HCT116 (cell line): ENCODE measurements at regions not wholly inside any gene's neighbourhood (a gene's known extent, or its start where the extent isn't known, plus 50 kb on each side); places are given as distances from the start of the nearest gene placed in this dataset.

Experiments used
- CBX3 ChIP-seq: IDR thresholded peaks from 2 replicates; pipeline ENCODE4 v1.6.1; 2012; ENCODE audit warnings: low read depth
- CEBPB ChIP-seq: IDR thresholded peaks from 2 replicates; pipeline ENCODE4 v1.6.1; 2012; ENCODE audit warnings: low read depth
- POLR2A ChIP-seq: IDR thresholded peaks from 2 replicates; pipeline ENCODE4 v1.7.0; 2011; ENCODE audit warnings: borderline replicate concordance; ENCODE audit not compliant: insufficient read depth, insufficient read length; ENCODE audit errors: extremely low read depth
- POLR2AphosphoS5 ChIP-seq: IDR thresholded peaks from 2 replicates; pipeline ENCODE4 v1.6.1; 2011; ENCODE audit warnings: mild to moderate bottlenecking, low read depth, low read length, moderate library complexity
- RAD21 ChIP-seq: IDR thresholded peaks from 2 replicates; pipeline ENCODE4 v1.6.1; 2012; ENCODE audit warnings: low read depth, mild to moderate bottlenecking
- SIN3A ChIP-seq: IDR thresholded peaks from 2 replicates; pipeline ENCODE4 v1.6.1; 2012; ENCODE audit warnings: low read depth
- SP1 ChIP-seq: IDR thresholded peaks from 2 replicates; pipeline ENCODE4 v1.6.1; 2012; ENCODE audit warnings: low read depth
- SRF ChIP-seq: IDR thresholded peaks from 2 replicates; pipeline ENCODE4 v1.6.1; 2012; ENCODE audit warnings: low read depth
- YY1 ChIP-seq: IDR thresholded peaks from 2 replicates; pipeline ENCODE4 v1.6.1; 2011; ENCODE audit warnings: low read length, low read depth, moderate library complexity, mild to moderate bottlenecking; ENCODE audit not compliant: insufficient replicate concordance; ENCODE audit errors: extremely low read depth
- ZFX ChIP-seq: fragments of 450-650 bp; IDR thresholded peaks from 2 replicates; pipeline ENCODE4 v1.6.1; 2017
- TF ChIP-seq, protein P1 (sequence below), 3 experiments: fragments of 200-600 bp in 1 of 3; sonication (generic) in 1 of 3; IDR thresholded peaks in 2 of 3; conservative IDR thresholded peaks in 1 of 3; 2 replicates each; pipeline ENCODE4 v1.5.1; 2012 to 2017; ENCODE audit warnings: low read depth in 2 of 3, low read length in 2 of 3, antibody characterized with exemption in 1 of 3, borderline replicate concordance in 1 of 3, control low read depth in 1 of 3, mild to moderate bottlenecking in 1 of 3, mixed read lengths in 1 of 3, mixed run types in 1 of 3, moderate library complexity in 1 of 3; ENCODE audit not compliant: insufficient read depth in 1 of 3
- TF ChIP-seq, protein P2 (sequence below): IDR thresholded peaks from 2 replicates; pipeline ENCODE4 v1.6.1; 2012

DNA sequence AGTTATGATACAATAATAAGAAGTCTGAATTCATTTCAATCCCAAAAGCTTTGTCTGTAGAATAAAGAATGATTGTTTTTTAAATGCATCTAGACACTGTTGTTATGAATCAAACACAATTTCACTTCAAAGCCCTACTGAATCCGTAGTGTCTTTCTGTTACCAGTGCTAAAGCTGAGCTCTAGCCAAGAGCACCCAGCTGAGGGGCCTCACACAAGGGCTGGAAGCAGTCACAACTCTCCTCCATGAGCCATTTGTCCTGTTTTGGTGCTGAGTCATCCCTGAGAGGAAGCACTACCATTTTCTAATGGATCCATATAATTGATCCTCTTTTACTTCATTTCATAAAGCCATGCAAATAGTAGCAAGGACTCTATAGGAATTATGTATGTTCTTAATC, 158.2 kb upstream of the ANKRD28 start:
- TF ChIP-seq, protein P1, sequence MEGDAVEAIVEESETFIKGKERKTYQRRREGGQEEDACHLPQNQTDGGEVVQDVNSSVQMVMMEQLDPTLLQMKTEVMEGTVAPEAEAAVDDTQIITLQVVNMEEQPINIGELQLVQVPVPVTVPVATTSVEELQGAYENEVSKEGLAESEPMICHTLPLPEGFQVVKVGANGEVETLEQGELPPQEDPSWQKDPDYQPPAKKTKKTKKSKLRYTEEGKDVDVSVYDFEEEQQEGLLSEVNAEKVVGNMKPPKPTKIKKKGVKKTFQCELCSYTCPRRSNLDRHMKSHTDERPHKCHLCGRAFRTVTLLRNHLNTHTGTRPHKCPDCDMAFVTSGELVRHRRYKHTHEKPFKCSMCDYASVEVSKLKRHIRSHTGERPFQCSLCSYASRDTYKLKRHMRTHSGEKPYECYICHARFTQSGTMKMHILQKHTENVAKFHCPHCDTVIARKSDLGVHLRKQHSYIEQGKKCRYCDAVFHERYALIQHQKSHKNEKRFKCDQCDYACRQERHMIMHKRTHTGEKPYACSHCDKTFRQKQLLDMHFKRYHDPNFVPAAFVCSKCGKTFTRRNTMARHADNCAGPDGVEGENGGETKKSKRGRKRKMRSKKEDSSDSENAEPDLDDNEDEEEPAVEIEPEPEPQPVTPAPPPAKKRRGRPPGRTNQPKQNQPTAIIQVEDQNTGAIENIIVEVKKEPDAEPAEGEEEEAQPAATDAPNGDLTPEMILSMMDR (IDR thresholded peaks at IDR 0.05 in 2 of 3, conservative IDR thresholded peaks at IDR 0.05 in 1 of 3; ENCODE audit: borderline replicate concordance in 1 of 3, insufficient read depth in 1 of 3, low read depth in 2 of 3, low read length in 2 of 3) = no peak
- TF ChIP-seq ZFX = no peak
- no peak for TF ChIP-seq CBX3
- TF ChIP-seq YY1 = no peak
- no peak for TF ChIP-seq SIN3A
- TF ChIP-seq POLR2A = no peak
- TF ChIP-seq, protein P2, sequence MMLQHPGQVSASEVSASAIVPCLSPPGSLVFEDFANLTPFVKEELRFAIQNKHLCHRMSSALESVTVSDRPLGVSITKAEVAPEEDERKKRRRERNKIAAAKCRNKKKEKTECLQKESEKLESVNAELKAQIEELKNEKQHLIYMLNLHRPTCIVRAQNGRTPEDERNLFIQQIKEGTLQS = no peak
- TF ChIP-seq CEBPB = no peak
- no peak for TF ChIP-seq POLR2AphosphoS5
- no peak for TF ChIP-seq RAD21
- no peak for TF ChIP-seq SRF
- no peak for TF ChIP-seq SP1
